SK-N-SH treated with all-trans-retinoic acid at 6 μM for 48 hours (cell line): ENCODE measurements at regions not wholly inside any gene's neighbourhood (a gene's known extent, or its start where the extent isn't known, plus 50 kb on each side); places are given as distances from the start of the nearest gene placed in this dataset.

Experiments used
- ARNTL ChIP-seq: fragments of 450-650 bp; formaldehyde crosslinking; IDR thresholded peaks from 2 replicates; pipeline ENCODE4 v1.5.0; 2020; ENCODE audit warnings: low read depth, mild to moderate bottlenecking, moderate library complexity, borderline replicate concordance
- RARB ChIP-seq: fragments of 250-450 bp; sonication (Bioruptor Pico); IDR thresholded peaks from 2 replicates; pipeline ENCODE4 v1.8.0; 2021; ENCODE audit warnings: mild to moderate bottlenecking, moderate library complexity
- TCF4 ChIP-seq: fragments of 250-450 bp; sonication (Bioruptor Pico); IDR thresholded peaks from 2 replicates; pipeline ENCODE4 v1.8.0; 2021; ENCODE audit warnings: mild to moderate bottlenecking, moderate library complexity, borderline replicate concordance
- ZFP30 ChIP-seq: fragments of 450-650 bp; formaldehyde crosslinking; IDR thresholded peaks from 2 replicates; pipeline ENCODE4 v1.5.0; 2022; ENCODE audit warnings: mild to moderate bottlenecking, moderate library complexity
- ZNF565 ChIP-seq: fragments of 450-650 bp; formaldehyde crosslinking; conservative IDR thresholded peaks from 2 replicates; pipeline ENCODE4 v1.5.0; 2020; ENCODE audit warnings: low read depth, mild to moderate bottlenecking, moderate library complexity
- ZNF70 ChIP-seq: fragments of 450-650 bp; formaldehyde crosslinking; IDR thresholded peaks from 2 replicates; pipeline ENCODE4 v1.5.0; 2020; ENCODE audit warnings: mild to moderate bottlenecking, moderate library complexity
- TF ChIP-seq, protein P1 (sequence below): fragments of 250-450 bp; sonication (Bioruptor Pico); IDR thresholded peaks from 2 replicates; pipeline ENCODE4 v1.8.0; 2020; ENCODE audit warnings: mild to moderate bottlenecking, moderate library complexity, borderline replicate concordance

GRCh38 chr13:85260896-85261295, 538.3 kb downstream of the SLITRK6 start:
- TF ChIP-seq ARNTL (CRISPR knock-in tag) (no peak), ZFP30 (no peak), RARB (CRISPR knock-in tag) (no peak), ZNF565 (CRISPR knock-in tag) (no peak), ZNF70 (CRISPR knock-in tag) (no peak), TCF4 (CRISPR knock-in tag) (no peak)
- TF ChIP-seq, protein P1, sequence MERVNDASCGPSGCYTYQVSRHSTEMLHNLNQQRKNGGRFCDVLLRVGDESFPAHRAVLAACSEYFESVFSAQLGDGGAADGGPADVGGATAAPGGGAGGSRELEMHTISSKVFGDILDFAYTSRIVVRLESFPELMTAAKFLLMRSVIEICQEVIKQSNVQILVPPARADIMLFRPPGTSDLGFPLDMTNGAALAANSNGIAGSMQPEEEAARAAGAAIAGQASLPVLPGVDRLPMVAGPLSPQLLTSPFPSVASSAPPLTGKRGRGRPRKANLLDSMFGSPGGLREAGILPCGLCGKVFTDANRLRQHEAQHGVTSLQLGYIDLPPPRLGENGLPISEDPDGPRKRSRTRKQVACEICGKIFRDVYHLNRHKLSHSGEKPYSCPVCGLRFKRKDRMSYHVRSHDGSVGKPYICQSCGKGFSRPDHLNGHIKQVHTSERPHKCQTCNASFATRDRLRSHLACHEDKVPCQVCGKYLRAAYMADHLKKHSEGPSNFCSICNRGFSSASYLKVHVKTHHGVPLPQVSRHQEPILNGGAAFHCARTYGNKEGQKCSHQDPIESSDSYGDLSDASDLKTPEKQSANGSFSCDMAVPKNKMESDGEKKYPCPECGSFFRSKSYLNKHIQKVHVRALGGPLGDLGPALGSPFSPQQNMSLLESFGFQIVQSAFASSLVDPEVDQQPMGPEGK (CRISPR knock-in tag), result no peak
